T47D (cell line): ENCODE measurements at regions not wholly inside any gene's neighbourhood (a gene's known extent, or its start where the extent isn't known, plus 50 kb on each side); places are given as distances from the start of the nearest gene placed in this dataset.

Experiments
- DNase-seq, 2 experiments: peaks; one replicate each; pipeline versions ENCODE4 v3.0.0 to v3.0.0-alpha.2; 2011 to 2012; ENCODE audit warnings: low read depth in 1 of 2, low spot score in 1 of 2
- JUND ChIP-seq: IDR thresholded peaks from 2 replicates; pipeline ENCODE4 v1.6.1; 2012; ENCODE audit warnings: low read depth
- in situ Hi-C: cut with HindIII; loops from 2 replicates; pipeline ENCODE4 v1.10.0; 2016; ENCODE audit warnings: low sequenced_read_pairs, low pct_unique_long_range_greater_than_20kb

- DNase-seq: no peak
- TF ChIP-seq JUND: no peak
- in situ Hi-C loops: no loop called here
Measured at GRCh38 chr13:73987618-73988017, 146.6 kb downstream of the KLF12 start.

DNA sequence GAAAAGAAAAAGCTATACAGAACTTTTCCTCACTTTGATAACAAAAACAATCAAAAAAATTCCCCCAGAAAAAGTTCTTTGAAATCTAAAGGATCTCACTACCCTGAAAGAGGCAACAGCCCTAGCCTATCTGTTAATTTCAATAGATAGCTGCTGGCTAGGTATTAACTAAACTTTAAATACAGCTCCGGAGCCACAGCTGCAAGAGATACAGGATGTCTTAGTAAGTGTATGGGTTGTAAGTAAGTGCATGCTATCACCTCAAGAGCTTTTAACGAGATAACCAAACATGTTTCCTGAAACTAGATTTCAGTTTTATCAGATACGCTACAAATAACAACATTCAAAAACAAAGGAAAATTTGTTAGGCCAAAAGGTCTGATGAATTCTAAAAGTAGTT lies 148.4 kb downstream of the KLF12 start:
- TF ChIP-seq JUND: no peak
- in situ Hi-C loops: no loop called here
- DNase-seq: no peak

DNA sequence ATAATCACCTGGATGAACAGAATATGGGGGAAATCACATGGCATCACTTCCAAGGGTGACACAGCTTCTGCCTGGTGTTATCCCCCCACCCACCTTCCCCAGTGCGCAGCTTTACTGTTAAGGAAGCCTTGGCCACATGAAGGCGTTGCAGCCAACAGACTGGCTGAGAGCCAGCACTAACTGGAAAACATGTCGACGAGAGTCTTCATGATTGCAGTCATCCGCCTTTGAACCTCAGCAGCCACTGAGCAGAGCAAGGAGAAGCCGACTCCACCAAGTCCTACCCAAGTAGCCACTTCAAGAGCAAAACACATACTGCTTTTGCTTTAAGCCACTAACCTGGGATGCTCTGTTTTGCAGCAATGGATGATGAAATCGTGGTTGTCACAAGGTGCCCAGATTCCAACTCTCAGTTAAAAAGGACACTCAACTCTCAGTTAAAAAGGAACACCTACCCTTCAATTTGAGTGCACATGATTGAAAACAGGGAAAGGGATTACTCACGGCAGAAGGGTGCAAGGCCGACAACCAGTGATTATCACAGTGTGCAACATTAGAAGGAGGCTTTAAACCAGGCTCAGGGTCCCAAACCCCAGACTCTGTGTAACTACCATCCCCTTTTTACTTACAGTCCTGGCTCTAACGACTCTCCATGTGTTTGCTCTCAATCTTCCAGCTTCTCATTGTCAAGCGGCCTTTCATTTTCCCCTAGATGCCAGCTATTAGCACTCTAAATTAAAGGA lies 149.1 kb downstream of the KLF12 start:
- DNase-seq: no peak
- in situ Hi-C loops: no loop called here
- no peak for TF ChIP-seq JUND

- TF ChIP-seq JUND: no peak
- in situ Hi-C loops: no loop called here
- DNase-seq: no peak
Measured at GRCh38 chr13:73984201-73984600, 150.0 kb downstream of the KLF12 start.

GRCh38 chr13:73983109-73983508 lies 151.1 kb downstream of the KLF12 start:
- in situ Hi-C loops: no loop called here
- no peak for DNase-seq
- no peak for TF ChIP-seq JUND

GRCh38 chr13:73981595-73981994 lies 152.6 kb downstream of the KLF12 start:
- in situ Hi-C loops: no loop called here
- DNase-seq: no peak
- TF ChIP-seq JUND: no peak

DNA sequence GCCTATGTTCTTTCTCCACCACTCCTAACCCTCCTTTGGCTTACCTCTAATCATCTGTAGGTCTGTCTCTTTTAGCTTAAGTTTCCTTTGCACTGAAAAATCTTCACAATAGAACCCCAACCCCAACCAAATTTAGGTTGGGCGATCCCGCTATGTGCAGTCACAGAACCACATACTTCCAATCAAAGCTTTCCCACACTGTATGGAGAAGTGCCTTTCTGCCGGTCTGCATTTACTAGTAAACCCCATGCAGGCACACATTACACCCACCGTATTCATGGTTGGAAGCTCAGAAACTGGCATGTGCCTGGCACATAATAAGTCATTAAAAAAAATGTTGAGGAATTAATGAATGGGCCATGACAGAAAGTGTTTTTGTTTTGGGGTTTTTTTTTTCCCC lies 158.4 kb downstream of the KLF12 start:
- in situ Hi-C loops: no loop called here
- DNase-seq: no peak
- no peak for TF ChIP-seq JUND

GRCh38 chr13:73974051-73974450 lies 160.2 kb downstream of the KLF12 start:
- TF ChIP-seq JUND: no peak
- no peak for DNase-seq
- in situ Hi-C loops: no loop called here

DNA sequence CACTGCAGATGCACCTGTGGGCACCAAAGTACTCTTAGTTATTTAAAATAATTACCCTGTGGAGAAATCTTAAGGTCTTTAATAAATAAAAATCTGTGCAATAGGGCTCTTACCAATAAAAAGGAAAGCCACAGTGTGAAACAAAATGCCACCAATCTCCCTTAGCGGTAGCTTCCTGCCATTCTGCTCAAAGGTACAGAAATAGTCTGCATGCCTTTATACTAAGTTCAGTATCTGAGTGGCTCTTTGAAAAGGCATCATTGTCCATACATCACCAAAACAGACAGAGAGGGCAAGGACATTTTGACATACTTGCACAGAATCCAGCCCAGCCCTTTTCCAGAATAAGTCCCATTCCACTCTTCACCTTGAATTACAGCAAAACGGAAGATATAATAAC lies 161.0 kb downstream of the KLF12 start:
- DNase-seq: no peak
- TF ChIP-seq JUND: no peak
- in situ Hi-C loops: no loop called here

DNA sequence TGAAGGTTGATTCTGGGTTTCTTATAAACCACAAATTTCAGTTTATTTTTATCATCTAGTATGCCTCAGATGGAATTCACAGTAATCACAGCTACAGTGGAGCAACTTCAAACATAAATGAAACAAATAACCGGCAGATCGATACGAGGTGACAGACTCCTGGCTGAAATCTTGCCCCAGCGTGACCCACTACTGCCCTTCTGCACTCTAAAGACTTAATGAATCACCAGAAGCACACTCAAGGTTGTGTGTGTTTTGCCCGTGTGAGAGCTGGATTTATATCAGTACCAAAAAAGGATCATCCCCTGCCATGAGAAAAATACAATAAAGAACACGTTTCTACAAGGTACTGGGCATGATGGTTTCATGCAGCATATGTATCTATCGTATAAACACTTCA lies 161.7 kb downstream of the KLF12 start:
- no peak for DNase-seq
- no peak for TF ChIP-seq JUND
- in situ Hi-C loops: no loop called here

DNA sequence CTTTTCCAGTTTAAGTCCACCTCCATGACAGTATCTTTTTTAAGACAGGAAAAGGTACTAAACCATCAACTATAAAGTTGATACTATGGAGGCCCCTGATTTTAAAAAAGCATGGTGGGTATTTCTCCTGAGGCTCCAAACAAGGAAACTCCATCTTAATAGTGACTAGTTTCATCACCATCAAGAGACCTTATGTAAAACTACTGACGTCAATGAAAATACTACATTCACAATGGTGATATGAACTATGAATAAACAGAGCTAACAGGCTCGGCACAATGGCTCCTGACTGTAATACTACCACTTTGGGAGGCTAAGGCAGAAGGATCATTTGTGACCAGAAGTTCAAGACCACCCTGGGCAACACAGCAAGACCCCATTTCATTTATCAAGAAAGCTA lies 162.7 kb downstream of the KLF12 start:
- in situ Hi-C loops: no loop called here
- TF ChIP-seq JUND: no peak
- DNase-seq: no peak

GRCh38 chr13:73970421-73971055 lies 163.7 kb downstream of the KLF12 start:
- in situ Hi-C loops: no loop called here
- no peak for DNase-seq
- no peak for TF ChIP-seq JUND

DNA sequence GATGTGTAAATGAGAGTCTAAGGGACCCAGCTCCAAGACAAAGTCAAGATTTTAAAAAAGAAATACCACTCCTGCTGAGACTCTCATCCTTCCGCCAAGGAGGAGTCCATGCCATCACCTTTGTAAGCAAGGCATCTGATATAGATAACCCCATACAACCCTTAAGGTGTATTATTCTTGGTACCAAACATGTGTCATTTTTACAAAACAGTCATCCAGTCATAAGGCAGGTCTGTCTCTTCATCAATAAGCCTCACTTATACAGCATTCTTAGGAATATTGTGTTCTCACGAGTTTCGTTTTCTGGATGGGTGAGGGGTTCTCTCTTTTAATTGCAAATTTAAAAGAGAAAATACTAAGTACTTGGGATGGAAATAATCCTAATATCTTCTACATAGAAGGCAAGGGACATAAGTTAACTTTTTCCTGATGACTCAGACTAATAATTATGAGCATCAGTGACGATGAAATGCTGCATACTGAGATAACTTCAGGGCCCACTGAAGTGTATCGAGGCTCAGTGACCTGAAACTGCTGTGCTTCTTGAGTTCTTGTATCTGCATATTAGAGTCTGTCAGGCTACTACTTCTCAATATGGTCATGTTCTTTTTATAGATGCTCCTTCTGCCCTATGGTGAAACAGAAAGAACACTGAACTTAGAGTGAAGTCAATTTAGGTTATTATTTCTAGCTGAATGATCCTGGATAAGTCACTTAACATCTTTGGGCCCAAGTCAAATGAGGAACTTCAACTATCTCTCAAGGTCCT lies 166.6 kb downstream of the KLF12 start:
- in situ Hi-C loops: no loop called here
- no peak for DNase-seq
- no peak for TF ChIP-seq JUND
